NCI-H2029 (cell line): ENCODE measurements at regions not wholly inside any gene's neighbourhood (a gene's known extent, or its start where the extent isn't known, plus 50 kb on each side); places are given as distances from the start of the nearest gene placed in this dataset.
"Not testable (repeated sequence)": the region's sequence is repeated elsewhere in the genome, so short reads cannot be mapped to it uniquely, and the experiment has no call there.

Experiments
- DNase-seq: peaks from one replicate; lab custom pipeline; 2025; lab: John Stamatoyannopoulos, UW

DNA sequence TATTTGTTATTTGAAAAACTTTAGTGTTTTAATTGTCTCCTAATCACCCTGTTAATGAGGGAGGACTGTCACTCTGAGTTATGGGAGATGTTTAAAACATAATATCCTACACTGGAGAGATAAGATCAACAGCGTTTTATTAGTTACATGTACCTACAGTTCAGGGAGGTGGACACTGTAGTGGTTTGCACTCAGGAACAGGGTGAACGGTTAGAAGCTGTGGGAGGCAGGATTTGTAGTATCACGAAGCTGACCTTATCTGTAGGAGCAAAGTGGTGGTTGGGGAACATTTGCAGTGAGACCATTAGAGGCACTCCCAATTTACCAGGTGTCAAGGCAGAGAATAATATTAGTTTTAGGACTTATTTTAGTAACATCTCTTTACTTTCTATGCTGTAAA lies 193.3 kb upstream of the KCND2 start:
- no peak for DNase-seq

DNA sequence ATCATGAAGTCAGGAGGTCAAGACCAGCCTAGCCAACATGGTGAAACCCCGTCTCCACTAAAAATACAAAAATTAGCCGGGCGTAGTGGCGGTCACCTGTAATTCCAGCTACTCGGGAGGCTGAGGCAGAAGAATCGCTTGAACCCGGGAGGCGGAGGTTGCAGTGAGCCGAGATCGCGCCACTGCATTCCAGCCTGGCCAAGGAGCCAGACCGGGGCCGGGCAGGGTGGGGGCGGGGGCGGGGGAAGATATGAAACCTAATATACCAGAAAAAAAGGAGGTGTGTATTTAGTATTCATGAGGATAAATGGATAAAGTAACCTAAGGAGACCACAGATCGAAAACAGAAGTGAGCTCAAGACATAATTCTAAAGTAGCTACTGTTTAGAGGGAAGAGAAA lies 186.5 kb upstream of the KCND2 start:
- DNase-seq, result not testable (repeated sequence)

DNA sequence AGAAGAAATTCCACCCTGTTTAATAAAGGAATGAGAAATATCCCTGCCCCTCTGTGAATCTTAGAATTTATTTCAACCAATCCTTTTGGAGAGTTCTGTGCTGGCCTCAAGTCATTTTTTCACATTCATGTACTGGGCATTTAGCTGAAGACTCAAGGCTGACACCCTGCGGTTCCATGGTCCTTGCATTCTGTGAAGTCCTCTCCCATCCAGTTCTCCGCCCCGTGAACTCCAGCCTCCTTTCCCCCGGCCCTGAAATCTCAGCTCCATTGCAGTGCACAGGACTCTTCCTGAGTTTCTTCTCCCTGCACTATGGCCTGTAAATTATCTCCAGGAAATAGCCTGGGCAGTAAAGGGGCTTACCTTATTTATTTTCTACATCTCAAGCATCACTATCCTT lies 183.0 kb upstream of the KCND2 start:
- no peak for DNase-seq

DNA sequence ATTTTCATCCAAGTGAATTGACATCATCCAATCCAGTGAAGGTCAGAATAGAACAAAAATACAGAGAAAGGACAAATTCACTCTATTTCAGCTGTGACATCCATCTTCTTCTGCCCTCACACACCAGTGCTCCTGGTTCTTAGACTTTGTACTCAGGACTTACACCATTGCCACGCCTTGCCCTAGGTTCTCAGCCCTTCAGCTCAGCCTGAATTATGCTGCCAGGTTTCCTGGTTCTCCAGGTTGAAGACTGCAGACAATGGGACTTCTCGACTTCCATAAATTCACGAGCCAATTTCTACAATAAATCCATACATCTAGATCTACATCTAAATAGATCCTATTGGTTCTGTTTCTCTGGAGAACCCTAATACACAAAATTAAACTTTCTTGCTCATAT lies 181.2 kb upstream of the KCND2 start:
- DNase-seq, result no peak

DNA sequence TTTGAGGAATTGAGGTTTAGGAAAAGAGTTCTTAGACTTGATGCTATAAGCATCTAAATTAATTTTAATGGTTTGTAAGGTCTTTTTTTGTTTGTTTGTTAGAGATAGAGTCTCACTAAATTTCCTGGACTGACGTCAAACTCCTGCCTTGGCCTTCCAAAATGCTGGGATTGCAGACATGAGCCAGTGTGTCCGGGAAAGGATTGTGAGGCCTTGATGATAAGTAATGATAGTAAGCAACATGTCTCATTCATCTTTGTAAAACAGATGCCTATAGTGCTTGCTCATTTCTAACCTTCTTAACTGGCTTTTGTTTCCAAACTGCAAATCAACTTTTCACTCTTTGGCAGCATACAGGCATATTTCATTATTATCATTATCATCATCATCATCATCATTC lies 176.0 kb upstream of the KCND2 start:
- no peak for DNase-seq

DNA sequence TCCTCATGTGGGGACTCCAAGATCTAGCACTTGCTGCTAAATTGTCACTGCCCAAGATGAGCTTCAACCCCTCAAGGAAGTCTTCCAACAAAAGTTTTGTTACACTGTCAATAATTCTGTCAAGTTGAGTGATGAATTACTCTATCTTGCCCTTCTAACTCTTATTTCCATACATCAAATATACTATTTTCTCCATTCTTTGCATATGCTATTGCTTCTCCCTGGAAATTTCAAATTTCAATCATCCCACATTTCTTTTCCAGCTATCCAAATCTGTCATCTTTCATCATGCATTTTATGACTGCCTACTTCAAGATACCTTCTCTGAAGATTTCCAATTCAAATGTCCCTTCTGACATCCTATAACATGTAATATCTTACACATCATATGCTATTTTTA lies 175.2 kb upstream of the KCND2 start:
- DNase-seq, result no peak

DNA sequence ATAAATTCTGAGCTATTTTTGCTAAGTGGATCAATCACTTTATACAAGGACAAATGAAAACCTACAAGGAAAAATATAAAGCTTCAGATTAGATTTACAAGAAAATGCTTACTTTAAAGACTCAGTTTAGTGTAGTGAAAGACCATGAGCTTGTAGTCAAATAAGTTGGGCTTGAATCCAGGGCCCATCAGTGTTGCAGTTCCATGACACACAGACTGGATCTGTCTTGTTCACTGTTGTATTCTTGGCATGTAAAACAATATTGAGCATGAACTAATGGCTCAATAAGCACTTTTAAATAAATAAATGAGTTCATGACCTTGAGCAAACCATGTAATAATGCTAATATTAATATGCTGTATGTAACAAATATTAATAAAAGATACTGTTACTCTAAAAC lies 164.6 kb upstream of the KCND2 start:
- no peak for DNase-seq

DNA sequence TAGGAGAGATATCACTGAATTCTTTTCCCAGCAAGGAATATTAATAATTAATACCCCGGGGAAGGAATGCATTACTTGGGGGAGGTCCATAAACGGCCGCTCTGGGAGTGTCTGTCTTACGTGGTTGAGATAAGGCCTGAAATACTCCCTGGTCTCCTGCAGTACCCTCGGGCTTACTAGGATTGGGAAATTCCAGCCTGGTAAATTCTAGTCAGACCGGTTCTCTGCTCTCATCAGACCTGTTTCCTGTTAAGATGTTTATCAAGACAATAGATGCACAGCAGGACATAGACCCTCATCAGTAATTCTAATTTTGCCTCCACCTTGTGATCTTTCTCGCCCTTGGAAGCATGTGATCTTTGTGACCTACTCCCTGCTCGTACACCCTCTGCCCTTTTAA lies 162.8 kb upstream of the KCND2 start:
- DNase-seq, result no peak

DNA sequence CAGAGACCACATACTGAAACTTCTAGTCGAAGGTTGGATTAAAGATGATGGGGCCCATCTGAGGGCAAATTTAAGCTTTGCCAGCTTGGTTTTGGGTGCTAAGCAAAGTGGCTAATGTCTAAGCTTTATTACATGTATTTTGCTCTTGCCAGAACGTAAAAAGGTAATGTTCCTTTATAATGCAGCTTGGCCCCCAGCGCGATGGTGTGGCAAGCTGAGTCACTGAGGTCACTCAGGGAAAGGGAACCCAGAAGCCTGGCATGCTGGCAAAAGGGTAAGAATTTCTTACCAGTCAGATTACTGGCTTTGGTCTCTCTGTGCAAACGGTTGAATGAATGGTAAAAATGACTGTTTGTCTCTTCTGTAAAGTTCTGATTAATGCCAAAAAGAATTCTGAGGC lies 158.3 kb upstream of the KCND2 start:
- DNase-seq, result no peak

DNA sequence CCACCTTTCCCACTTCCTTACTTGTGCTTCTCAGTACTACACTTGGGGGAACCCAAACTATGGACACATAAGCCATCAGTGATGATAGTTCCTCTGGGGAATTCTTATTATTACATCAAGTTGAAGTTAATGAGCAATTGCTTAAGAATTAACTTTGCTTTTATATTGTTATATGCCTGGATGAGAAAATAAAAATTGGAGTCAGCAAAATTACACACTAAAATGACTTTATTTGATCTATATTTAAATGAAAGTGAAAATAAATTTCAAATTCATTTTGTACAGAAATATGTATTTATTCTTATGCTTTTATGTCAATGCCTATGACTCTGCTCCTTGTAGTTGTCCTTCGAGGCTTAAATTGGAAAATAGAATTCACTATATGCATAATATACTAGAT lies 149.4 kb upstream of the KCND2 start:
- no peak for DNase-seq

DNA sequence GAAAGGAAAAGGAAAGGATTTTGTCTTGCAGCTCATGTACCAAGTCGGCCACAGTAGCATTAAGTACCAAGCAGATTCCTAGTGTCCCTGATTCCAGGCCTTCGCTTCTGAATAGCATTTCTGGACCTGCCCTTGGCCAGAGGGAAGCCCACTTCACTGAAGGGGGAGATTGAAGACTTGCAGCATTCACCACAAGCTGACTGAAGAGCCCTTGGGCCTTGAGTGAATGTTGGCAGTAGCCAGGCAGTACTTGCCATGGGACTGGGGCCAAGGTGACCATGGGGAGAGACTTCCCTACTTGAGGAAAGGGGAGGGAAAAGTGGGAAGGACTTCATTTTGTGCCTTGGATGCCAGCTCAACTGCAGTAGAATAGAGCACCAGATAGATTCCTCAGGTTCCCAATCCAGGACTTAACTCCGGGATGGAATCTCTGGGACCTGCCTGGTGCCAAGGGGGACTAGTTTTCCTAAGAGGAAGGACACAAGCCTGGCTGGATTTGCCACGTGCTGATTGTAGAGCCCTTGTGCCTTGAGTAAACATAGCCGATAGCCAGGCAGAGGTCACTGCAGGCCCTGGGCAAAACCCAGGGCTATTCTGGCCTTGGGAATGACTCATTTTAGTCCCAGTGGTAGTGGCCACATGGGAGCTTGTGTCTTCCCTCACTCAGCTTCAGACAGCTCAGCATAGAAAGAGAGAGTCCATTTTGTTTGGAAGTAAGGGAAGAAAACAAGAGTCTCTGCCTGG lies 141.7 kb upstream of the KCND2 start:
- DNase-seq, result peak; percentile 2

DNA sequence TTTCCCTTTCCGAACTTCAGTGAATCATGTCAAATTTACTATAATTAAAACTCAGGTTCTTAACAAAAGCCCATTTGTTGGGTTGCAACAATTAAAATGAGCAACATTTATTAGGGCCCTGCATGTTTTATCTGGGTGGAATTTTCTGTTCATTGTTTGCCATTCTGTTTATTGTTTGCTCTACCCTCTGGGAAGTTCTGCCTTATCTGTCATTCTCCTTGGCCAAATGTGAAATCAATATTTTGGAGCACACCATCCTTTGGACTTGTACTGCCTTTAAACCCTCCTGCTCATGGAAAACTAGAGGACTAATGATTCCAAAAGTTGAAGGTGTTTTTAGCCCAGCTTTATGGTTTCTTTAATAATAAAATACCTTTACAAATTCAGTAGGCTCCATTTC lies 134.5 kb upstream of the KCND2 start:
- no peak for DNase-seq

DNA sequence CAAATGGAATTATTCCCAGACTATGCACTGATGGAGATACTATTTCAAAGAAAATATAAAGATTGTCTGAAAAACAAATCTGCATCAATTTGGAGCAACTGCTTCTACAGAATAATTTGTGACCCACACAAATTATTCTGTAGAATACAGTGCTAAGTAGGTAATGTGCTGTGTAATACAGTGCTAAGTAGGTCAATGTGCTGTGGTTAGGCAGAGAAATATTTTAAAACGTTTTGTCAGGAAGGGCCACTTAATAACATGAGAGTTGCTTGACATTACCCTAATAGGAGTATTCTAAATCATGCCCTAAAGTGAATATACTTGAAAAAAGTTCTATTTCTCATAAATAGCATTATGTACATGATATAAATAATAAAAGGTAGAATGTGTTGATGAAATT lies 116.5 kb upstream of the KCND2 start:
- DNase-seq, result no peak

DNA sequence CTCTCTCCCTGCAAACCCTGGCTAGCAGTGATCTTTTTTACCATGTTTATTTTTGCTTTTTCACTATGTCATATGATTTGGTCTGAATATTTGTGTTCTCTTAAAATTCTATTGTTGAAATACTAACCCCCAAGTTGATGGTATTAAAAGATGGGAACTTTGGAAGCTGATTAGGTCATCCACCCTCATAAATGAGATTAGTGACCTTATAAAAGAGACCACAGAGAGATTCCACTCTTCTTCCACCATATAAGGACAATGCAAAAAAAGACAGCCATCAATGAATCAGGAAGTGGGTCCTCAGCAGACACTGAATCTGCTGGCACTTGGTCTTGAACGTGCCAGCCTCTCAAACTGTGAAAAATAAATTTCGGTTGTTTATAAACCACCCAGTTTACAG lies 112.8 kb upstream of the KCND2 start:
- DNase-seq, result no peak

DNA sequence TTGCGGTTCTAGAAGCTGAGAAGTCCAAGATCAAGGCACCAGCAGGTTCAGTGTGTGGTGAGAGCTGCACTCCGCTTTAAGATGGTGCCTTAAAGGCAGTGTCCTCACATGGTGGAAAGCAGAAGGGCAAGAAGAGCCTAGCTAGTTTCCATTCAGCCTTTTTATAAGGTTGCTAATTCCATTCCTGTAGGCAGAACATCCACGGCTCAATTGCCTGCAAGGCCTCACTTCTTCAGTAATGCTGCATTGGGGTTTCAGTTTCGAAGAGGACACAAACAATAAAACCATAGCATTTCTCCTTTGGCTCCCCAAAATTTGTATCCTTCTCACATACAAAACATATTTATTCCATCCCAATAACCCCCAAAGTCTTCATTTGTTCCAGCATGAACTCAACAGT lies 109.5 kb upstream of the KCND2 start:
- DNase-seq, result no peak

DNA sequence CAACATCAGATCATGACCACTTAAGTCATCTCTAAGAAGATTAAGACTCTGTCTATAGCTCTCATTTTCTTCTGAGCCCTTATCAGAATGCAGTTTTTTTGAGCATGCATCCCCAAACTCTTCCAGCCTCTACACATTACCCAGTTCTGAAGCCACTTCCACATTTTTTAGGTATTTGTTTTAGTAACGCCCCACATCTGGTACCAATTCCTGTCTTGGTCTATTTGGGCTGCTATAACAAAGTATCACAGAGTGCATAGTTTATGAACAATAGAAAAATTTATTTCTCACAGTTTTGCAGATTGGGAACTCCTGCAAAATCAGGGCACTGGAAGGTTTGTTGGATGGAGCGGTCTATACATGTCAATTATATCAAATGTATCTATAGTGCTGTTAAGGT lies 107.7 kb upstream of the KCND2 start:
- no peak for DNase-seq

DNA sequence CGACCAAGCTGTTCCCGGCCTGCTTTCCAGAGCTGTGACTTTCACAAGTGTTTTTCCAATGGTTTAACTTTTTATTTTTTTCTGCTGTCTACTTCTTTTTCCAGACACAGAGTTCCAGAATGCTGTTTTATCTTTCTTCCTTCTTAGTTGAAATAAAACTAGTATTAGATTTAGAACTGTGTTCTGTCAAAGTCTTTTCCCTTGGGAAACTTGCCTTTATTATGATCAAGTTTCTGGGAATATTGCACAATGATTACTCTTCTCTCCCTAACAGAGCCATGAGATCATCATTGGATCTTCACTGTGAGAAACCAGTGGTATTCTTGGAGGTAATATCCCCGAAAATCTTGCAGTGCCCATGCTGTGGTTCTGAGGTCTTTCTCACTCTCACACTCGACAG lies 104.9 kb upstream of the KCND2 start:
- DNase-seq, result no peak

DNA sequence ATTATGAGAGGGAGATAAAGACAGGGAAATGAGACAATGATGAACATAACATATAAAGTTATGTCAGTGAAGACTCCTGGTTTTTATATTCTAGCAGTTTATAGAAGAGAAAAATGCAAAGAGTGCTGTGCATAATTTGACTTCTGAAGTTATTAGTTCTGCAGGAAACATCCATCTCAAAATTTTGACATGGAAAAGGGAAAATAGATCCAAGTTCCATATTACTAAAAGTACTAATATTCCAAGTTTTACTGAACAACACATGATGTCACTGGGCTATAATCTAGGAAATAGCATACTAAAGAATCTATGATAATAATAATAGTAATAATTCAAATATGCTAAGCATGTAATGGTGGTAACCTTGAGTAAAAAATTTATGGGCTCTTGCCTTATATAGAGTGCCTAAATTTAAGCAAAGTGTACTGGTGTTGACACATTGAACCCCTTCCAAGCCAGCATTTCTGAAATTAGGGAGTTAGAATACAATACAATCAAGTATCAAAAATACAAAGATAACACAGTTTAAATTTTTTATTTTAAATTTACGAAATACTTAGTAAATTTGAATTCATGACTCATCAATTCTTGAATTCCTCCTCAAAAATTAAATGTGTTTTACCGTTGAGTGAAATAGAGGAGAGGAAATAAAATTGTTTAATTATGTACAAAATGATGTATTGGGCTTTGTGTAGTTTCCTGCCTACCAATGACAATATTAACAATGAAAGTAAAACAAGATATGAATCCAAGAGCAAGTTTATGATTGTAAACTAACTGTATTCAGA lies 102.8 kb upstream of the KCND2 start:
- DNase-seq, result no peak

DNA sequence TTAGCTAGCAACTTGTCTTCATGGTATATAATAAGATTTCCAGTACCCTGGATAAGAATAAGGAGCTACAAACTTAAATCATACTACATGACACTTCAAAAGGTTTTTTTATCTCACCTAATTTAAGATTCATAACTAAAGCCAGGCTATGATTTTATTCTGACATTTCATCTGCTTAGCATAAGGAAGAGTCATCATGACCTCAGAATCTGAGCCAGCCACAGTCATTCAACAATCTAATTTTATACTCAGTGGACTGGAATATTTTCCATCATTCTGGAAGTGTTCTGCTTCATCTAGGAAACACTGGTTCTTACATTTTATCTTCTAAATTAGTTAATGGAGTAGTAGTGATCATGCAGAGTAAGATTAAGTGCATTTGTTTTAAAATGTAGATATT lies 102.1 kb upstream of the KCND2 start:
- no peak for DNase-seq

DNA sequence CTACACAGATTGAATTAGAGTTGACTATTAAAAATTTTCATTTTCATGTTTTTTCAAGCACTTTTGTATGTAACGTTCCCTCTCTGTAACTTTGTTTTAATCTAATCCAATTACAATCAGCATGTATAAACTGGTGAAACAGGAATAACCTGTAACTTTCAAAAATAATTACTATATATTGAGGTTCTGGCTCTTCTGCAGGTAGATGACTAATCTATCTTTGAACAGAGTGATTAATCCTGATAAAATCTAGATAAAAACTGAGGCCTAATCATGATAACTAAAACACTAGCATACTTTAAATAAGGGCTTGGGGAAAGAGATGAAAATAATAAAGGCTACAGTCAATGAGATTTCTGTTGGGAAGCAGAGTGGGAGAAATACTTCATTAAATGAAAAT lies 101.6 kb upstream of the KCND2 start:
- no peak for DNase-seq

DNA sequence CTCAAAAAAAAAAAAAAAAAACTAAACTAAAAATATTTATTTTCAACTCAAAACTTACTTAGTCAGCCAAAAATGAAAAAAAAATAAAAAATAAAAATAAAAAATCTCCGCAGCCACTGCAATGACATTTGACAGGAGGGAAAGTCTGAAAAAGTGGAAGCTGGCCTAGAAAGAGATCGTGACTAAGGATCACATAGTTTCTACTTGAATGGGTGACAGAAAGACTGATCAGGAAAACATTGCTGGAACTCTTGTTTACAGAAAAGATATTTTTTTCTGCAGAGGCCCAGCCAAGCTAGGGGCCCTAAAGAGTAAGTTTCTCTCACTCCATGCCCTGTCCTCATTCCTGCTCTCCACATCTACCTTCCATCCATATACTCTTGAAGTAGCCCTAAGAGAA lies 92.8 kb upstream of the KCND2 start:
- no peak for DNase-seq

DNA sequence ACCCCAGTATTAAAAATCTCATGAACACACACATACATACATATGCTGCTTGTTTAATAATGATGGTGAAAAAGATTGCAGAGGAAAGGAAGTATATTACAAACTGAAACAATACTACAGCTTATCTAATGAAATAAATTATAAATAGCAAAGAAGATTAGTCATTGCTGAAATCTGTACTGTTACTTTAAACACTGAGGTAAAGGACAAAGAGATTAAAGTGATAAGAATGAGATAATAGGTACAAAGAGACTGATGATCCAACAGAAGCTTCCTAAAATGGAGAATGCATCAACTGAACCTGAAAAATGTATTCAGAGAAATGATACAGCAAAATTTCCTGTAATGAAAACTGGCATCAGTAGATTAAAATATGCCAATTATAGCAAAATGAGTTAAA lies 91.5 kb upstream of the KCND2 start:
- DNase-seq, result no peak

DNA sequence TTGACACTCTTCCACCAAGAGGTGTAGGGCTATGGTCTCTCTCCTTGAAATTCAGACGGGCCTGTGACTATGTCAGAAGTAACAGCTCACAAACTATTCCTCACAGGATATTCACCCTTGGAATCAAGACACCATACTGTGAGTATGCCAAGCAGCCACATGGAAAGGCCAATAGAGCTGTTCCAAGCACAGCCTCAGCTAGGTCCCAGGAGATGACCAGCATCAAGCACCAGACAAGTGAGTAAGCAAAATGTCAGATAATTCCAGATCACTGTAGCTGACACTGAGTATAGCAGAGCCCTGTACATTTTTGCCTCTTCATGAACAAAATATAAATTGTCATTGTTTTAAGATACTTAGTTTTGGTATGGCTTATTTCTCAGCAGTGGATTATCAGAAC lies 88.1 kb upstream of the KCND2 start:
- DNase-seq, result no peak
